K562 (cell line): ENCODE measurements at regions not wholly inside any gene's neighbourhood (a gene's known extent, or its start where the extent isn't known, plus 50 kb on each side); places are given as distances from the start of the nearest gene placed in this dataset.

Experiments used
- ATAC-seq: fragments of 200-7000 bp; cut with Tn5 transposase; 3 replicates; pipeline ENCODE4 v1.9.1; 2020; ENCODE audit warnings: moderate library complexity
- BruUV-seq: library from RNA; stranded (reverse); fragments of 400-500 nt; replicated peaks from 2 replicates; lab custom pipeline; 2021; lab: Mats Ljungman, UMichigan
- CTCF ChIA-PET: fragments of 300-600 bp; formaldehyde crosslinking; extraction: SDS; loops from one replicate; lab custom pipeline; 2021; ENCODE audit warnings: low intra/inter-chr PET ratio; lab: Yijun Ruan, JAX
- POLR2A ChIA-PET: fragments of 300-600, 350-650 bp; sonication (Branson Sonifier 250); formaldehyde crosslinking; extraction: SDS; loops from one replicate; lab custom pipeline; 2021; ENCODE audit warnings: antibody characterized with exemption, inconsistent platforms; lab: Yijun Ruan, JAX
- DNase-seq, 4 experiments: peaks; one replicate each; pipeline versions ENCODE4 v3.0.0 to v3.0.0-alpha.2; 2011 to 2018; ENCODE audit warnings: low spot score in 3 of 4, mixed read lengths in 3 of 4; ENCODE audit errors: extremely low read depth in 1 of 4
- FAIRE-seq: peaks from 2 replicates; lab custom pipeline; 2011; peaks lifted over from hg19 to GRCh38; lab: Jason Lieb, UNC
- H2AFZ ChIP-seq: 2 replicates; pipeline ENCODE4 v1.6.0; 2011; ENCODE audit warnings: low read depth, low read length, control low read depth, inconsistent platforms
- H3K27ac ChIP-seq: fragments of 200-600 bp; 3 replicates; pipeline ENCODE4 v1.8.0; 2011; ENCODE audit warnings: low read depth, mild to moderate bottlenecking, control low read depth, inconsistent platforms, low read length, moderate library complexity, mixed read lengths; ENCODE audit errors: extremely low read depth
- H3K27me3 ChIP-seq, 2 experiments: fragments of 300-600 bp in 1 of 2; 2 replicates in 1 of 2; 3 replicates in 1 of 2; pipeline versions ENCODE4 v1.6.0 to v1.8.0; 2011; ENCODE audit warnings: inconsistent platforms in 2 of 2, low read length in 2 of 2, mild to moderate bottlenecking in 1 of 2, mixed read lengths in 1 of 2, moderate library complexity in 1 of 2; ENCODE audit not compliant: control insufficient read depth in 2 of 2, insufficient read depth in 2 of 2
- H3K36me3 ChIP-seq: fragments of 300-600 bp; 3 replicates; pipeline ENCODE4 v1.8.0; 2011; ENCODE audit warnings: mild to moderate bottlenecking, low read length, inconsistent platforms; ENCODE audit not compliant: control insufficient read depth, insufficient read depth
- H3K4me1 ChIP-seq, 2 experiments: fragments of 200-600 bp in 1 of 2; replicated peaks in 1 of 2; 2 replicates in 1 of 2; 3 replicates in 1 of 2; pipeline versions ENCODE4 v1.5.1 to v1.8.0; 2011; ENCODE audit warnings: inconsistent platforms in 2 of 2, low read length in 2 of 2, mild to moderate bottlenecking in 1 of 2, mixed read lengths in 1 of 2, moderate library complexity in 1 of 2; ENCODE audit not compliant: control insufficient read depth in 2 of 2, insufficient read depth in 2 of 2
- H3K4me2 ChIP-seq: 2 replicates; pipeline ENCODE4 v1.6.1; 2011; ENCODE audit warnings: low read length, control low read depth, inconsistent platforms, mixed read lengths; ENCODE audit not compliant: insufficient read depth
- H3K4me3 ChIP-seq: fragments of 200-600 bp; sonication (generic), shearing (Covaris generic); 2 replicates; pipeline ENCODE4 v1.5.1; 2016; ENCODE audit warnings: control low read depth, inconsistent platforms
- H3K79me2 ChIP-seq: fragments of 200-600 bp; 3 replicates; pipeline ENCODE4 v1.8.0; 2011; ENCODE audit warnings: low read length, inconsistent platforms; ENCODE audit not compliant: control insufficient read depth, insufficient read depth
- H3K9ac ChIP-seq, 2 experiments: 2 replicates each; pipeline versions ENCODE4 v1.6.0 to v1.6.1; 2011; ENCODE audit warnings: low read depth in 2 of 2, low read length in 2 of 2, control low read depth in 1 of 2, inconsistent platforms in 1 of 2, mild to moderate bottlenecking in 1 of 2, mixed read lengths in 1 of 2; ENCODE audit not compliant: insufficient read depth in 1 of 2
- H3K9me1 ChIP-seq: one replicate; pipeline ENCODE4 v1.6.0; 2011; ENCODE audit warnings: inconsistent platforms, mild to moderate bottlenecking, low read length, moderate library complexity; ENCODE audit not compliant: control insufficient read depth, insufficient read depth
- H3K9me3 ChIP-seq: replicated peaks from 2 replicates; pipeline ENCODE4 v1.5.1; 2011; ENCODE audit warnings: low read depth, low read length, inconsistent platforms; ENCODE audit not compliant: control insufficient read depth, insufficient read depth
- H4K20me1 ChIP-seq: replicated peaks from 2 replicates; pipeline ENCODE4 v1.6.1; 2011; ENCODE audit warnings: low read length, inconsistent platforms, mixed read lengths; ENCODE audit not compliant: control insufficient read depth, insufficient read depth
- DPF2 ChIP-seq: fragments of 450-650 bp; IDR thresholded peaks from 2 replicates; pipeline ENCODE4 v1.6.1; 2016
- HEY1 ChIP-seq: fragments of 250-450 bp; sonication (Bioruptor Pico); IDR thresholded peaks from 2 replicates; pipeline ENCODE4 v1.5.0; 2020; ENCODE audit warnings: mild to moderate bottlenecking, moderate library complexity, borderline replicate concordance
- HMG20B ChIP-seq: fragments of 250-450 bp; sonication (Bioruptor Pico); IDR thresholded peaks from 2 replicates; pipeline ENCODE4 v1.5.0; 2021; ENCODE audit warnings: mild to moderate bottlenecking
- NR4A1 ChIP-seq, 2 experiments: fragments of 250-450 bp in 1 of 2; fragments of 450-650 bp in 1 of 2; sonication (Bioruptor Pico) in 1 of 2; IDR thresholded peaks; 2 replicates each; pipeline versions ENCODE4 v1.4.0 to v1.6.1; 2016 to 2020; ENCODE audit warnings: mild to moderate bottlenecking in 2 of 2, missing compliant biosample characterization in 1 of 2, missing genetic modification characterization in 1 of 2, moderate library complexity in 1 of 2
- POLR2G ChIP-seq: fragments of 200-400 bp; formaldehyde crosslinking; IDR thresholded peaks from 2 replicates; pipeline ENCODE4 v1.6.1; 2017; ENCODE audit warnings: low read depth, mild to moderate bottlenecking, antibody characterized with exemption, low read length, moderate library complexity
- SREBF1 ChIP-seq: fragments of 150-350 bp; IDR thresholded peaks from 2 replicates; pipeline ENCODE4 v1.6.1; 2014; ENCODE audit warnings: antibody characterized with exemption, low read depth, low read length, borderline replicate concordance
- TAF9B ChIP-seq: fragments of 450-650 bp; IDR thresholded peaks from 2 replicates; pipeline ENCODE4 v1.6.1; 2018; ENCODE audit warnings: mild to moderate bottlenecking; ENCODE audit not compliant: partially characterized antibody
- U2AF1 ChIP-seq: fragments of 200-400 bp; formaldehyde crosslinking; optimal IDR thresholded peaks from 2 replicates; pipeline ENCODE3; 2017; ENCODE audit warnings: mild to moderate bottlenecking, low read depth, low read length, moderate library complexity
- ZNF431 ChIP-seq: sonication (generic); formaldehyde crosslinking; IDR thresholded peaks from 2 replicates; pipeline ENCODE4 v1.8.0; 2022; ENCODE audit warnings: mild to moderate bottlenecking, missing genetic modification reagents
- WGBS: fragments of 100-300 bp; shearing (Covaris generic); methylation state at CpG from one replicate; pipeline ENCODE4 v1.1.6; 2016; ENCODE audit warnings: low coverage, mixed read lengths; ENCODE audit not compliant: insufficient coverage; ENCODE audit errors: missing lambda C conversion rate; 5-methylcytosine and 5-hydroxymethylcytosine counted together
- in situ Hi-C: fragments of 300-500 bp; cut with MboI; formaldehyde crosslinking; loops from 4 replicates; pipeline ENCODE4 v1.15.0; 2018; ENCODE audit warnings: inconsistent platforms, mixed read lengths
- intact Hi-C: fragments of 100-400 bp; cut with micrococcal nuclease; formaldehyde crosslinking; loops from 2 replicates; pipeline ENCODE4 v1.14.2; 2022
- TF ChIP-seq, protein P1 (sequence below): fragments of 250-450 bp; sonication (Bioruptor Pico); IDR thresholded peaks from 2 replicates; pipeline ENCODE4 v1.8.0; 2021; ENCODE audit warnings: borderline replicate concordance, mild to moderate bottlenecking, moderate library complexity; ENCODE audit not compliant: poor library complexity, severe bottlenecking
- TF ChIP-seq, protein P2 (sequence below): fragments of 450-650 bp; formaldehyde crosslinking; IDR thresholded peaks from 2 replicates; pipeline ENCODE4 v1.4.0; 2022; ENCODE audit warnings: missing genetic modification characterization

DNA sequence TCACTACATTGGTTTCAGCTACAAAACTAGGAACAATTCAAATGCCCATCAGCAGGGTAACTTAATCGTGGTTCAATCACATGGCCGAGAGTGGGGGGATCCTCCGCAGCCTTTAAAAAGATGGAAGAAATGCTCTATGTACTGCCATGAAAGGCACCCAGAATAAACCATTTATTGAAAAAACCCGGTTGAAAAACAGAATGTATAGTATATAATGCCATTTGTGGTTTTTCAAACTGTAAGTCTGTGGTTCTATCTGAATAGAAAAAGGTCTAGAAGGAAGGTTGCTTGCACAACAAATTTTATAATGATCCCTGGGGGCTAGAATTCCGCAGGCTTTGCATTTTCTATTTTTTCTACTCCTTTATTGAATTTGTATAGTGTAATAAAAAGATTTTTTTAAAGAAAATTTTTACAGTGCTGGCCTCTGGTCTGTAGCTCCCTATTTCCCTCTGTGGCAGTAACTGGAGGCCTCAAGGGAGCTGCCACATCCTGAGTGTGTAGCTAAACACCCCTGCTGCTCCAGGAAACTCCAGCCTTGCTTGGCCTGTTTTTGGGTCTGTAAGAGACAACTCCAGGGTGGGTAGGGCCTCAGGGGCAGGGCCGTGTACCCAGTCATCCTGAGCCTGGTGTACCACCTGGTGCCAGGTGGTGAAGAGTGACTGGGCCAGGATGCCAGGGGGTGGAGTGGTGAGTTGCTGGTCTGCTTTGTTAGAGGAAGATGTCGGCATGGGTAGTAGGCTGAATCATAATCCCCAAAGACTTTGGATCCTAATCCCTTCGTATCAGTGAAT lies 51.5 kb upstream of the EPS8L3 start:
- FAIRE-seq (no peak), ATAC-seq (no peak), DNase-seq (peak in 1 of 4 experiments; percentile 3)
- Histone ChIP-seq H3K4me3 (no peak overlapping the region), H2AFZ (no peak overlapping the region), H3K4me2 (no peak overlapping the region), H3K9ac (no peak overlapping the region), H3K9me3 (peaks cover 5% of the 10 kb centered on the region; the same call in 1 of the 2 replicates), H3K36me3 (no peaks in the 10 kb centered on the region), H4K20me1 (no peaks in the 10 kb centered on the region), H3K79me2 (no peaks in the 10 kb centered on the region), H3K4me1 (peaks cover 20 to 29% of the 10 kb centered on the region in 2 experiments), H3K27me3 (no peaks in the 10 kb centered on the region), H3K9me1 (no peaks in the 10 kb centered on the region), H3K27ac (no peak overlapping the region)
- in situ Hi-C loops (no loop called here), intact Hi-C loops (no loop called here)
- POLR2A ChIA-PET: interaction anchor here (0.6 to 2.6 kb wide), 5 partner anchors 8 to 108 kb away, joined by 3 to 12 read pairs (median 4); no protein-coding TSS in a partner anchor
- no TSS peak for BruUV-seq
- WGBS: 63% methylated on average over 8 of the region's 8 CpGs
- CTCF ChIA-PET: interaction anchor here (0.9 kb wide), 1 partner anchor 12 kb away, joined by 3 read pairs; no protein-coding TSS in a partner anchor
- no peak for TF ChIP-seq POLR2G
- no peak for TF ChIP-seq NR4A1 (CRISPR knock-in tag; IDR thresholded peaks at IDR 0.05)
- TF ChIP-seq NR4A1 (tag; IDR thresholded peaks at IDR 0.05): no peak
- no peak for TF ChIP-seq DPF2
- no peak for TF ChIP-seq ZNF431 (CRISPR knock-in tag)
- TF ChIP-seq HMG20B (CRISPR knock-in tag): no peak
- no peak for TF ChIP-seq TAF9B
- TF ChIP-seq, protein P1, sequence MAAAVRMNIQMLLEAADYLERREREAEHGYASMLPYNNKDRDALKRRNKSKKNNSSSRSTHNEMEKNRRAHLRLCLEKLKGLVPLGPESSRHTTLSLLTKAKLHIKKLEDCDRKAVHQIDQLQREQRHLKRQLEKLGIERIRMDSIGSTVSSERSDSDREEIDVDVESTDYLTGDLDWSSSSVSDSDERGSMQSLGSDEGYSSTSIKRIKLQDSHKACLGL (CRISPR knock-in tag): no peak
- no peak for TF ChIP-seq U2AF1
- TF ChIP-seq, protein P2, sequence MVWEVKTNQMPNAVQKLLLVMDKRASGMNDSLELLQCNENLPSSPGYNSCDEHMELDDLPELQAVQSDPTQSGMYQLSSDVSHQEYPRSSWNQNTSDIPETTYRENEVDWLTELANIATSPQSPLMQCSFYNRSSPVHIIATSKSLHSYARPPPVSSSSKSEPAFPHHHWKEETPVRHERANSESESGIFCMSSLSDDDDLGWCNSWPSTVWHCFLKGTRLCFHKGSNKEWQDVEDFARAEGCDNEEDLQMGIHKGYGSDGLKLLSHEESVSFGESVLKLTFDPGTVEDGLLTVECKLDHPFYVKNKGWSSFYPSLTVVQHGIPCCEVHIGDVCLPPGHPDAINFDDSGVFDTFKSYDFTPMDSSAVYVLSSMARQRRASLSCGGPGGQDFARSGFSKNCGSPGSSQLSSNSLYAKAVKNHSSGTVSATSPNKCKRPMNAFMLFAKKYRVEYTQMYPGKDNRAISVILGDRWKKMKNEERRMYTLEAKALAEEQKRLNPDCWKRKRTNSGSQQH (CRISPR knock-in tag): no peak
- no peak for TF ChIP-seq SREBF1
- no peak for TF ChIP-seq HEY1
